Caco-2 (cell line): ENCODE measurements at regions not wholly inside any gene's neighbourhood (a gene's known extent, or its start where the extent isn't known, plus 50 kb on each side); places are given as distances from the start of the nearest gene placed in this dataset.

Experiments used
- BruUV-seq: library from RNA; stranded (reverse); fragments of 400-500 nt; replicated peaks from 2 replicates; lab custom pipeline; 2021; lab: Mats Ljungman, UMichigan
- CTCF ChIA-PET: fragments of 300-600 bp; sonication (Branson Sonifier 250); formaldehyde crosslinking; loops from one replicate; lab custom pipeline; 2022; ENCODE audit warnings: antibody characterized with exemption; lab: Charles Lee
- POLR2A ChIA-PET: fragments of 300-600 bp; sonication (Branson Sonifier 250); formaldehyde crosslinking; loops from one replicate; lab custom pipeline; 2022; ENCODE audit warnings: antibody characterized with exemption; lab: Charles Lee
- DNase-seq, 2 experiments: peaks; one replicate each; pipeline versions ENCODE4 v3.0.0 to v3.0.0-alpha.2; 2020 to 2022
- H3K27me3 ChIP-seq: replicated peaks from 2 replicates; pipeline ENCODE4 v1.6.0; 2011; ENCODE audit warnings: low read length; ENCODE audit not compliant: control insufficient read depth, insufficient read depth
- H3K36me3 ChIP-seq: 2 replicates; pipeline ENCODE4 v1.5.1; 2011; ENCODE audit warnings: low read length; ENCODE audit not compliant: control insufficient read depth, insufficient read depth
- H3K4me1 ChIP-seq: fragments of 250-450 bp; sonication (Bioruptor Pico); 2 replicates; pipeline ENCODE4 v1.5.1; 2020; ENCODE audit warnings: mild to moderate bottlenecking
- H3K4me3 ChIP-seq: 2 replicates; pipeline ENCODE4 v1.5.1; 2011; ENCODE audit warnings: low read depth, mild to moderate bottlenecking, control low read depth, low read length
- H3K9me3 ChIP-seq: fragments of 250-450 bp; sonication (Bioruptor Pico); 2 replicates; pipeline ENCODE4 v1.5.1; 2020; ENCODE audit warnings: mild to moderate bottlenecking, moderate library complexity
- H3K27ac Mint-ChIP-seq: one replicate; pipeline ENCODE4 v1.8.0; 2022; ENCODE audit warnings: mixed read lengths; ENCODE audit not compliant: unreplicated experiment
- H3K27me3 Mint-ChIP-seq: one replicate; pipeline ENCODE4 v1.8.0; 2022; ENCODE audit warnings: mixed read lengths; ENCODE audit not compliant: insufficient read depth, unreplicated experiment
- H3K36me3 Mint-ChIP-seq: one replicate; pipeline ENCODE4 v1.8.0; 2022; ENCODE audit warnings: mild to moderate bottlenecking, mixed read lengths; ENCODE audit not compliant: insufficient read depth, unreplicated experiment
- H3K4me1 Mint-ChIP-seq: one replicate; pipeline ENCODE4 v1.8.0; 2022; ENCODE audit warnings: low read depth, mixed read lengths; ENCODE audit not compliant: unreplicated experiment
- H3K4me3 Mint-ChIP-seq: one replicate; pipeline ENCODE4 v1.8.0; 2022; ENCODE audit warnings: mild to moderate bottlenecking, moderate library complexity, mixed read lengths; ENCODE audit not compliant: unreplicated experiment
- H3K9me3 Mint-ChIP-seq: one replicate; pipeline ENCODE4 v1.8.0; 2022; ENCODE audit warnings: mixed read lengths; ENCODE audit not compliant: unreplicated experiment
- CTCF ChIP-seq, 2 experiments: fragments of 200-600 bp in 1 of 2; IDR thresholded peaks; 1 replicate in 1 of 2; 2 replicates in 1 of 2; pipeline versions ENCODE4 v1.5.1 to v1.8.0; 2011 to 2022; ENCODE audit warnings: antibody characterized with exemption in 1 of 2, control low read depth in 1 of 2, inconsistent platforms in 1 of 2, low read depth in 1 of 2, low read length in 1 of 2, mild to moderate bottlenecking in 1 of 2, moderate library complexity in 1 of 2; ENCODE audit not compliant: insufficient read depth in 1 of 2, severe bottlenecking in 1 of 2, unreplicated experiment in 1 of 2
- intact Hi-C: fragments of 100-400 bp; cut with micrococcal nuclease; formaldehyde crosslinking; loops from one replicate; pipeline ENCODE4 v1.10.0; 2022; ENCODE audit not compliant: unreplicated experiment

- POLR2A ChIA-PET: no interaction called here
- no TSS peak for BruUV-seq
- H3K4me3 Mint-ChIP-seq: no peak overlapping the region
- H3K4me1 Mint-ChIP-seq: no peaks in the 10 kb centered on the region
- intact Hi-C loops: no loop called here
- Histone ChIP-seq H3K4me1 (no peaks in the 10 kb centered on the region), H3K4me3 (no peak overlapping the region), H3K9me3 (no peaks in the 10 kb centered on the region), H3K27me3 (no peaks in the 10 kb centered on the region), H3K36me3 (no peaks in the 10 kb centered on the region)
- H3K9me3 Mint-ChIP-seq: no peaks in the 10 kb centered on the region
- no peak for TF ChIP-seq CTCF (IDR thresholded peaks at IDR 0.05; ENCODE audit: insufficient read depth in 1 of 2, low read depth in 1 of 2, low read length in 1 of 2, severe bottlenecking in 1 of 2, unreplicated experiment in 1 of 2)
- CTCF ChIA-PET: no interaction called here
- no peaks in the 10 kb centered on the region for H3K27me3 Mint-ChIP-seq
- H3K36me3 Mint-ChIP-seq: no peaks in the 10 kb centered on the region
- no peak overlapping the region for H3K27ac Mint-ChIP-seq
- DNase-seq: no peak
These were observed 773.4 kb upstream of the INTU start for GRCh38 chr4:126859314-126859713.

- TF ChIP-seq CTCF (IDR thresholded peaks at IDR 0.05; ENCODE audit: insufficient read depth in 1 of 2, low read depth in 1 of 2, low read length in 1 of 2, severe bottlenecking in 1 of 2, unreplicated experiment in 1 of 2): no peak
- H3K4me1 ChIP-seq: no peaks in the 10 kb centered on the region
- Mint-ChIP-seq H3K4me1 (no peaks in the 10 kb centered on the region), H3K4me3 (no peak overlapping the region), H3K9me3 (no peaks in the 10 kb centered on the region), H3K27me3 (no peaks in the 10 kb centered on the region), H3K27ac (no peak overlapping the region), H3K36me3 (no peaks in the 10 kb centered on the region)
- H3K4me3 ChIP-seq: no peak overlapping the region
- BruUV-seq: no TSS peak
- intact Hi-C loops: no loop called here
- no peaks in the 10 kb centered on the region for H3K36me3 ChIP-seq
- CTCF ChIA-PET: no interaction called here
- POLR2A ChIA-PET: no interaction called here
- DNase-seq: no peak
- H3K9me3 ChIP-seq: no peaks in the 10 kb centered on the region
- H3K27me3 ChIP-seq: no peaks in the 10 kb centered on the region
These were observed 772.9 kb upstream of the INTU start for GRCh38 chr4:126859872-126860271.

GRCh38 chr4:126860308-126860707 lies 772.4 kb upstream of the INTU start:
- Histone ChIP-seq H3K27me3 (no peaks in the 10 kb centered on the region), H3K9me3 (no peaks in the 10 kb centered on the region), H3K36me3 (no peaks in the 10 kb centered on the region), H3K4me3 (no peak overlapping the region), H3K4me1 (no peaks in the 10 kb centered on the region)
- DNase-seq: no peak
- intact Hi-C loops: no loop called here
- no peak for TF ChIP-seq CTCF (IDR thresholded peaks at IDR 0.05; ENCODE audit: insufficient read depth in 1 of 2, low read depth in 1 of 2, low read length in 1 of 2, severe bottlenecking in 1 of 2, unreplicated experiment in 1 of 2)
- Mint-ChIP-seq H3K27ac (no peak overlapping the region), H3K4me1 (no peaks in the 10 kb centered on the region), H3K9me3 (no peaks in the 10 kb centered on the region), H3K27me3 (no peaks in the 10 kb centered on the region), H3K4me3 (no peak overlapping the region), H3K36me3 (no peaks in the 10 kb centered on the region)
- no TSS peak for BruUV-seq
- ChIA-PET POLR2A (no interaction called here), CTCF (no interaction called here)
